Stimulated activated naive B cell treated with anti-CD40 and anti-IgM and Interleukin-4, amounts not matched to agents 10 μg/mL and 1 μg/mL and 100 μg/mL, for 72 hours (primary cell): ENCODE measurements at regions not wholly inside any gene's neighbourhood (a gene's known extent, or its start where the extent isn't known, plus 50 kb on each side); places are given as distances from the start of the nearest gene placed in this dataset.
A peak's percentile ranks its signal among the peaks of the same experiment; 100 is the strongest.
"Not testable (repeated sequence)": the region's sequence is repeated elsewhere in the genome, so short reads cannot be mapped to it uniquely, and the experiment has no call there.

Source experiments
- ATAC-seq, 2 donors: fragments of 150-1000 bp; cut with Tn5 transposase; replicated peaks; 2 replicates each; pipeline ENCODE4 v1.10.0; 2021; ENCODE audit warnings: moderate library complexity in 1 of 2
- DNase-seq: peaks from one replicate; pipeline ENCODE4 v3.0.0; 2021
- H3K27ac Mint-ChIP-seq: one replicate; pipeline ENCODE4 v1.8.0; 2022; ENCODE audit warnings: mild to moderate bottlenecking, mixed read lengths
- H3K27me3 Mint-ChIP-seq, 2 donors: one replicate each; pipeline ENCODE4 v1.8.0; 2022; ENCODE audit warnings: mixed read lengths in 2 of 2
- H3K36me3 Mint-ChIP-seq, 2 donors: one replicate each; pipeline ENCODE4 v1.8.0; 2022; ENCODE audit warnings: mixed read lengths in 2 of 2, mild to moderate bottlenecking in 1 of 2
- H3K4me1 Mint-ChIP-seq, 2 donors: one replicate each; pipeline ENCODE4 v1.8.0; 2022; ENCODE audit warnings: mixed read lengths in 2 of 2, mild to moderate bottlenecking in 1 of 2
- H3K4me3 Mint-ChIP-seq, 2 donors: one replicate each; pipeline ENCODE4 v1.8.0; 2022; ENCODE audit warnings: mild to moderate bottlenecking in 2 of 2, mixed read lengths in 2 of 2, moderate library complexity in 1 of 2
- H3K9me3 Mint-ChIP-seq, 2 donors: one replicate each; pipeline ENCODE4 v1.8.0; 2022; ENCODE audit warnings: mixed read lengths in 2 of 2, mild to moderate bottlenecking in 1 of 2

DNA sequence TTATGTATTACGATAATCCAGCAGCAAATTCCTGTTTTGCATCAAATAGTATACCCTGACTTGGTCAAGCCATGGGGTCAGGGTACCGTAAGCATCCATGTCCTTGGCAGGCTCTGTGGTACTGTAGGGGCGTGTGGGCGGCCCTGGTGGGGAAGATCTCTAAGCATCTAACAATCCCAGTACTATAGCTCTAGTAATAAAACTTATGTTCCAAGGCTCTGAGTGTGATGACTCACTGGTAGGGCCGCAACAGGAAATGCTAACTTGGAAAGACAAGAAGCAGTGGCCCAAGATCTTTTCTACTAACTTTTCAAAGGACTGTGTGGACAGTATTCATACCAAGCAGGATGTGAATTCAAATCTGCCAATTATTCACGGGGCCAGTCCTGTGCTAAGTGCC, 63.8 kb downstream of the CLEC18A start:
- H3K9me3 Mint-ChIP-seq, DNase-seq, H3K27ac Mint-ChIP-seq, H3K4me1 Mint-ChIP-seq, H3K27me3 Mint-ChIP-seq, ATAC-seq, H3K4me3 Mint-ChIP-seq: not testable (repeated sequence)
- peaks cover 31 to 37% of the 10 kb centered on the region in 2 donors for H3K36me3 Mint-ChIP-seq

DNA sequence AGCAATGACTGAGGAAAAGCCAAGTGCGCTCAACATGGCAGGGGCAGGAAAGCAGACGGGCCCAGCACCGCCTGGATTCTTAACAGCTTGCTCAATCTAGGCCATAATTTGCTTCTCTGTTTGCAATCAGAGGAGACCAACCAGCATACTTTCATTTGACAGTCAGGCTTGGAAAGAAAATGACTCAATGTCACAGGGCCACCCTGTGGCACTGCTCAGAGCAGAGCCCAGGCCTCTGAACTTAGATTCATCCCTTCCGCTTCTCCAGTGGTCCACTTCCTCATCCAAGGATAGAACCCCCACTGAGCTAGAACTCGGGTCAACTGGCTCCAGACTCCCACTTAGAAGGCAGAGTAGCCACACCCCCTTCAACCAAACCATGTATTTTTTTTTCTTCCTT, 65.6 kb downstream of the CLEC18A start:
- H3K4me3 Mint-ChIP-seq, H3K27ac Mint-ChIP-seq, DNase-seq, ATAC-seq, H3K27me3 Mint-ChIP-seq, H3K9me3 Mint-ChIP-seq, H3K4me1 Mint-ChIP-seq: not testable (repeated sequence)
- H3K36me3 Mint-ChIP-seq, result peaks cover 31 to 40% of the 10 kb centered on the region in 2 donors

- H3K9me3 Mint-ChIP-seq, result no peaks in the 10 kb centered on the region
- no peak for DNase-seq
- H3K27ac Mint-ChIP-seq, result no peak overlapping the region
- H3K27me3 Mint-ChIP-seq, result no peaks in the 10 kb centered on the region
- H3K36me3 Mint-ChIP-seq, result peaks cover 26 to 31% of the 10 kb centered on the region in 2 donors
- H3K4me1 Mint-ChIP-seq, result no peaks in the 10 kb centered on the region
- no peak overlapping the region for H3K4me3 Mint-ChIP-seq
- ATAC-seq, result peak; percentile 93 to 99
These were observed 67.1 kb downstream of the CLEC18A start for GRCh38 chr16:70018254-70018653.

DNA sequence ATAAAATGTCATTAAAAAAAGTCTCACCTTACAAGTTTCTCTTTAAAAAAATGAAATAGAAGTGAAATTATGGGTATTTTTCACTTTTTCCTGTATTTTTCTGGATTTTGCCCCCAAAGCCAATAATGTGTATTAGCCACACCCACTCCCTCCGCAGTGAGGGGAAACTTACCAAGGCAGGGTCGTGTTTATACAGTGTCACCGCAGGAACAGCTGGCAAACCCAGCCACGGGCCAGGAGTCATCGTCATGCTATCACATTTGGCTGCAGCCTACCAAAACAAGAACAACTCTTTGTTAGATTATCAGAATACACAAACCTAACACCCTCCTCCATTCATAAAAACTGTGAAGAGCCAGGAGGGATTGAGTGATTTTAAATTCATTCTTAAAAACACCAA, 72.1 kb downstream of the CLEC18A start:
- DNase-seq, H3K4me3 Mint-ChIP-seq, H3K9me3 Mint-ChIP-seq, ATAC-seq, H3K4me1 Mint-ChIP-seq, H3K27ac Mint-ChIP-seq, H3K27me3 Mint-ChIP-seq: not testable (repeated sequence)
- H3K36me3 Mint-ChIP-seq, result peaks cover 10 to 17% of the 10 kb centered on the region in 2 donors

- not testable (repeated sequence) for H3K27ac Mint-ChIP-seq, ATAC-seq, H3K4me3 Mint-ChIP-seq, H3K27me3 Mint-ChIP-seq, DNase-seq, H3K4me1 Mint-ChIP-seq, H3K9me3 Mint-ChIP-seq
- H3K36me3 Mint-ChIP-seq, result peaks cover 10 to 17% of the 10 kb centered on the region in 2 donors
These were observed 72.8 kb downstream of the CLEC18A start for GRCh38 chr16:70023956-70024355.

GRCh38 chr16:70026165-70026854, 75.2 kb downstream of the CLEC18A start:
- H3K4me1 Mint-ChIP-seq, DNase-seq, H3K4me3 Mint-ChIP-seq, H3K9me3 Mint-ChIP-seq, H3K27me3 Mint-ChIP-seq: not testable (repeated sequence)
- Mint-ChIP-seq H3K36me3 (peaks cover 11 to 16% of the 10 kb centered on the region in 2 donors), H3K27ac (peak overlapping the region; percentile 9)
- peak; percentile 75 to 84 for ATAC-seq

GRCh38 chr16:70032906-70033305, 81.2 kb upstream of the PDPR start:
- H3K4me1 Mint-ChIP-seq, H3K27me3 Mint-ChIP-seq, H3K27ac Mint-ChIP-seq, DNase-seq, H3K9me3 Mint-ChIP-seq, H3K4me3 Mint-ChIP-seq: not testable (repeated sequence)
- ATAC-seq, result peak; percentile 61 to 71
- peaks cover 4 to 15% of the 10 kb centered on the region in 2 donors for H3K36me3 Mint-ChIP-seq

GRCh38 chr16:70037913-70038312, 76.2 kb upstream of the PDPR start:
- not testable (repeated sequence) for H3K36me3 Mint-ChIP-seq, H3K9me3 Mint-ChIP-seq, H3K4me3 Mint-ChIP-seq, H3K27me3 Mint-ChIP-seq, ATAC-seq, H3K4me1 Mint-ChIP-seq, H3K27ac Mint-ChIP-seq, DNase-seq

DNA sequence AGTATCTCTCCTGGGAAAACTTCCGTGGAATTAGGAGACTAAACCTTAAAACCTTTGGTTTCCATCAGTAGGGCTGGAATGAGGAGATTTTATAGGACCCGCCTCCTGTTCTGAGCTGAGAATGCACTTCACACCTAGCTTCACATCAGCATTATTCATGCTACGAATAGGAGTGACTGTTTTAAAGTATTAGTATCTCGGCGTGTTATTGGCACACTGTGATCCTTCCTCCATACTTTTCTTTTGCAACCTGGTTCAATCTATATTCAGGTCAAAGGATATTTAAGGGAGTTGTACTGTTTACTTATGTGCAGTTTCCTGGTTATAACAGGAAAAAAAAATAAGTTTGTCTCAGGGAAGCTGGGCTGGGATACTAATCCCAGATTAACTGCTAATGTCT, 73.6 kb upstream of the PDPR start:
- not testable (repeated sequence) for H3K4me3 Mint-ChIP-seq, H3K27me3 Mint-ChIP-seq, DNase-seq, H3K36me3 Mint-ChIP-seq, ATAC-seq, H3K27ac Mint-ChIP-seq, H3K9me3 Mint-ChIP-seq, H3K4me1 Mint-ChIP-seq

GRCh38 chr16:70043538-70044067, 70.5 kb upstream of the PDPR start:
- not testable (repeated sequence) for H3K27ac Mint-ChIP-seq, ATAC-seq, H3K9me3 Mint-ChIP-seq, H3K4me3 Mint-ChIP-seq, H3K4me1 Mint-ChIP-seq, H3K27me3 Mint-ChIP-seq, DNase-seq
- H3K36me3 Mint-ChIP-seq, result peaks cover 4 to 12% of the 10 kb centered on the region in 2 donors

- H3K36me3 Mint-ChIP-seq, result peaks cover 7 to 12% of the 10 kb centered on the region in 2 donors
- not testable (repeated sequence) for ATAC-seq, H3K4me3 Mint-ChIP-seq, DNase-seq, H3K27me3 Mint-ChIP-seq, H3K9me3 Mint-ChIP-seq, H3K27ac Mint-ChIP-seq, H3K4me1 Mint-ChIP-seq
These were observed 67.6 kb upstream of the PDPR start for GRCh38 chr16:70046560-70046959.

DNA sequence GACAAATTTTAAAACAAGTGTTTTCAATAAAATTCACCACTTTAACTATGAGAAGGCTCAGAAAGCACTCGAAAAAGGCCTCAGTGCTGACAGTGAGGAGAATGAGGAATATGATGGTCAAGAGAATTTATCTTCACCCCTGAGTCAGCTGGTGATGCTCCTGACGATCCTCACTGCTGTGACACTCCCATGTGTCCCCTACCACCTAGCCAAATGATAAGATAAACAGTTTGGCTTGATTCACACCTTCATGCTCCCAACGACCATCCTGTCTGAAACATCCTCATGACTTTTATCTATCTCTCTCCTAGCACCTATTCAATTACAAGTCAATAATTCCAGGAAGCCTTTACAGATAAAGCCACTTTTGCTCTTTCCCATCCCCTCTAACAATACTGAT, 66.0 kb upstream of the PDPR start:
- not testable (repeated sequence) for H3K27ac Mint-ChIP-seq, H3K4me1 Mint-ChIP-seq, H3K27me3 Mint-ChIP-seq, ATAC-seq, H3K4me3 Mint-ChIP-seq, DNase-seq, H3K9me3 Mint-ChIP-seq
- H3K36me3 Mint-ChIP-seq, result peaks cover 7 to 12% of the 10 kb centered on the region in 2 donors

GRCh38 chr16:70058056-70058455, 56.1 kb upstream of the PDPR start:
- not testable (repeated sequence) for H3K4me1 Mint-ChIP-seq

DNA sequence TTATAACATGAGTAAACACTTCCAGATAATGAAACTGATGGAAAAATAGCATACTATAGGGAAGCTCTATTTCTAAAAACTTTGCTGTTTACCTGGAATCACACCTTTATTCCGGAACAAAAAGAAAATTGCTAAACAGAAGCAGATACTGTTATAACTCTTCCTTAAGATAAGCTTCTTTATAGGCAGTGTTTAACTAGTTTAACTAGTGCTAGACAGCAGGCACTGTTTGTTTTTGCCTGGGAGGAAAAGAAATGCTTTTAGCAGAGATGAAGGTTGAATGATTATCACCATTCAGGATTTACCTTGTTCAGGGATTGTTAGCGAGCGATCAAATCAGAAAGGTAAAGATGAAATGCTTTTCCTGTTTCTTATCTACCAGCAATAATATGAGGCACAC, 54.7 kb upstream of the PDPR start:
- not testable (repeated sequence) for H3K27me3 Mint-ChIP-seq, H3K36me3 Mint-ChIP-seq, H3K4me3 Mint-ChIP-seq, H3K9me3 Mint-ChIP-seq, DNase-seq, H3K4me1 Mint-ChIP-seq, H3K27ac Mint-ChIP-seq, ATAC-seq

More at GRCh38 chr16:70058056-70058455, 56.1 kb upstream of the PDPR start:
- H3K9me3 Mint-ChIP-seq, DNase-seq, ATAC-seq, H3K4me3 Mint-ChIP-seq, H3K27ac Mint-ChIP-seq, H3K36me3 Mint-ChIP-seq, H3K27me3 Mint-ChIP-seq: not testable (repeated sequence)

- H3K4me1 Mint-ChIP-seq, H3K27me3 Mint-ChIP-seq, H3K9me3 Mint-ChIP-seq, H3K36me3 Mint-ChIP-seq, DNase-seq, H3K27ac Mint-ChIP-seq, ATAC-seq, H3K4me3 Mint-ChIP-seq: not testable (repeated sequence)
These were observed 53.6 kb upstream of the PDPR start for GRCh38 chr16:70060521-70061027.
